ENCODE measurements at regions not wholly inside any gene's neighbourhood (a gene's known extent, or its start where the extent isn't known, plus 50 kb on each side); places are given as distances from the start of the nearest gene placed in this dataset.

- no peak for DNase-seq
Measured at GRCh38 chr10:21315645-21316220, 209.7 kb downstream of the SKIDA1 start.

DNA sequence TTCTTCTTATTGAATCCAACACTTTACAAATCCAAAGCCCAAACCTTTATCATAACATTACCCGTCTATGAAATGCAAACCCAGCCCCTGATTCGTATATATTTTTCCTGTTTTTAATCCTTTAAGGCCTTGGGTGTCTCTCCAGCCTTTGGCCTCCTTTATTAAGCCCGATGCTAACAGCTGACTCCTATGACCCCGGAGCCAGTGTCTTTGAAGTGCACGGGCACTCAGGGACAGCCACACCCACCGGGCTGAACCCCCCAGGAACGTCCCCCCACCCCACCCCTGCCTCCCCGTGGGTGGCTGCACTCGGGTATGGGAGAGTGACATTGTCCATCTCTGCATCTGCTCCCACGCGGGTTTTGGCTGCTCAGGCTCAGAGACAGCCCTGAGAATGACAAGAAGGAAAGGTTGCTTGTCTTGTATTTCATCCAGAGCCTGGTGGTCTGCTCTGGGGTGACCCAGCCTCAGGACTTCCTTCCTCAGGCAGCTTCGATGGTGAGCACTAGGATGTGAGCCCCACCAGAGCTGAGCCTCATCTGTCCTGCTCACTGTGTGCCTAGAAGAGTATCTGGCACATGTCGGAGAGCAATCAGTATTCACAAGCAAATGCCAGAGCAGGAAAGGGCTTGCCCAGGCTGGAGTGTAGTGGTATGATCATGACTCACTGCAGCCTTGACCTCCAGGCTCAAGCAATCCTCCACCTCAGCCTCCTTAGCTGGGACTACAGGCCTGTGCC lies 210.4 kb downstream of the SKIDA1 start:
- no peak for DNase-seq

DNA sequence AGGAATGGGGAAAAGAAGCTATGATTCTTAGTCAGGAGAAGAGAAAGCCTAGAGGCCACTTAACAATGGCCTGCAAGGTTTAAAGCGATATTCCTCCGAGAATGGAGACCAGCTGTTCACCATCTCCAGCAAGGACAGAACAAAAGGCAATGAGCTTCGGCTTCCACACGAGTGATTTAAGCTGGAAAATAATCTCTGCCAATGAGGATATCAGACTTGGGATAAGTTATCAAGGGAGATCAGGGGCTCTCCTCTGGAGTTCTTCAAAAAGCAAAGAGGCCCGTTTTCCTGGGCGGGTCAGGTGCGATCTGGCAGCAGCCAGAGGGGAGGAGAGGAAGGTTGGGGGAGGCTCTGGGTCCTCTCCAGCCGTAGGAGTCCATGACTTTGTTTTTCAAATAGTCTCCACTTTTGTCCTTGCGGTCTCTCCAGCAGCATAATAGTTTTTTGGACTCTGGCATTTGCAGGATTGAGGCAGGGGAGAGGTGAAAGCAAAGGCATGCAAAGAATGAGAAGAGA lies 211.3 kb downstream of the SKIDA1 start:
- DNase-seq = no peak

DNA sequence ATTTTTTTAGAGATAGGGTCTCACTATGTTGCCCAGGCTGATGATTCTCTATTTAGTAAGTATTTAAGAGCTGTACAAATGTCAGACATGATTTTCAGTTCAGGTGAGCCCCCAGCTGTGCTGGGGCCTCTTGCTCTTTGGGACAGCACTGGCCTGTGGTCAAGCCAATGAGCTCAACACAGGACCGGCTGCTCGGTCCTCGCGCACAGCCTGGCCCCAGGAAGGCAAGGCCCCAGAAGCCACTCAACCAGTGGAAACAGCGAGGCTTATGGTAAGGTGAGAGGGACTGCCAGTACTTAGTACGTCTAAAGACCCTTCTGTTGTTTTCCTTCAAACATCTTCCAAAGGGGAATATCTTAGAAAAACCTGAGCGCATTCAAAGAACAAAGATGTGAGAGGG lies 211.8 kb downstream of the SKIDA1 start:
- DNase-seq = no peak

DNA sequence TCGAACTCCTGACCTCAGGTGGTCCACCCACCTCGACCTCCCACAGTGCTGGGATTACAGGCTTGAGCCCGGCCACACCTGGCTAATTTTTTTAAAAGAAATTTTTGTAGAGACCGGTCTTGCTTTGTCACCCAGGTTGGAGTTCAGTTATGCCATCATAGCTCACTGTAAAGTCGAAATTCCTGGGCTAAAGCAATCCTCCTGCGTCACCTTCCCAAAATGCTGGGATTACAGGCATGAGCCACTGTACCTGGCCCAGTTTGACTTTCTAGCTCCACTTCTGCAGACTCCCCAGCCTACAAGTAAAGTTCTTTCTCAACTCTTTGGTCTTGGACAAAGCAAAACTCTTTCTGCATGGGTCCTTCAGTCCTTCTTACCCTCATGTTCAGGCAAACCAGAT lies 214.1 kb downstream of the SKIDA1 start:
- DNase-seq = no peak

DNA sequence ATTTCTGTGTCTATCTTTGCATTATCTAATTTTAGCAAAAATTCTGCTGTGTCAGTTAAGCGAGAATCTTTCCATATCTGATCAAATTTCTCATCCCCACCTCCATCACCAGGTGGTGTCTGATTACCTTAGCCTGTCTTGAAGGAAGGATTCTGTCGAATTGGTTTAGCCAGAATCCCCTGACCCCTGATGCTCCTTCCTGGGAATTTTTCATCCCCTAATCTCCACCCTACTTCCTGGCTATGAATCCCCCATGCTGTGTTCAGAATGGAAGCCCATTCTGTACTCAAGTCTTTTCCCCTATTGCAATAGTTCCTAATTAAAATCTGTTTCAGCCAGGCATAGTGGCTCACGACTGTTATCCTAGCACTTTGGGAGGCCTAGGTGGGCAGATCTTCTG lies 216.1 kb downstream of the SKIDA1 start:
- DNase-seq = no peak

DNA sequence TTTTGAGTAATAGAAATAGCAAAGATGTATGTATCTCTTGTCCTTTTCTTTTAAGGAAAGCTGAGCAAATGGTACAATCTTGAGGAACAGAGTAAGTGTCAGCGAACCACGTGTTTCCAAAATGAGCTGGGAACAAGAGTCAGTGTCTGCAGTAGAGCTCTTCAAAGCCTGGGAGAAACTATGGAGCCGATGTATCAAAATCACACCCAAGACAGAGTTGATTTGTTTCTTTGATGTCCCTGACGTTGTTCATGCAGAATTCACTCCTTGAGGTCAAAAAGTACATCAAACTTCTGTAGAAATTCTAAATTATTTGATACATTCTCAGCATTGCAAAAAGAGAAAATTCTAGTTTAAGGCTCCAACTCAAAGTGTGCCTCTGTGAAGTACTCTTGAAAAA lies 216.5 kb downstream of the SKIDA1 start:
- DNase-seq = no peak

GRCh38 chr10:21308018-21308417 lies 217.5 kb downstream of the SKIDA1 start:
- DNase-seq = no peak

GRCh38 chr10:21304608-21305007 lies 220.9 kb downstream of the SKIDA1 start:
- DNase-seq = no peak

- DNase-seq = no peak
Measured at GRCh38 chr10:21304198-21304597, 221.3 kb downstream of the SKIDA1 start.

GRCh38 chr10:21300551-21300950 lies 224.9 kb downstream of the SKIDA1 start:
- DNase-seq = peak; percentile 3

GRCh38 chr10:21299330-21299729 lies 226.2 kb downstream of the SKIDA1 start:
- DNase-seq = no peak

DNA sequence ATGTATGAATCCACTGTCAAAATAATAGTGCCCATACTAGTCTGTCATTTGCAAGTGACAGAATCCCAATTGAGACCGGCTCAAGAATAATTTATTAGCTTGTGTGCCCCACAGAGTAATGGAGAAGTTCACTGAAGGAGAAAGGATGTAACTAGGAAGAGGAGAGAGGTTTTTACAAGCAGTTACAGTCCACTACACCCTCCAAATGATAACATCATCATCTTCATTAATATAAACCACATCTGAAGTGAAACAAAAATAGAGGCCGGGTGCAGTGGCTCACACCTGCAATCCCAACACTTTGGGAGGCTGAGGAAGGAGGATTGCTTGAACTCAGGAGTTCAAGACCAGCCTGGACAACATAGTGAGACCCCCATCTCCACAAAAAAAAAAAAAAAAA lies 226.8 kb downstream of the SKIDA1 start:
- no peak for DNase-seq

DNA sequence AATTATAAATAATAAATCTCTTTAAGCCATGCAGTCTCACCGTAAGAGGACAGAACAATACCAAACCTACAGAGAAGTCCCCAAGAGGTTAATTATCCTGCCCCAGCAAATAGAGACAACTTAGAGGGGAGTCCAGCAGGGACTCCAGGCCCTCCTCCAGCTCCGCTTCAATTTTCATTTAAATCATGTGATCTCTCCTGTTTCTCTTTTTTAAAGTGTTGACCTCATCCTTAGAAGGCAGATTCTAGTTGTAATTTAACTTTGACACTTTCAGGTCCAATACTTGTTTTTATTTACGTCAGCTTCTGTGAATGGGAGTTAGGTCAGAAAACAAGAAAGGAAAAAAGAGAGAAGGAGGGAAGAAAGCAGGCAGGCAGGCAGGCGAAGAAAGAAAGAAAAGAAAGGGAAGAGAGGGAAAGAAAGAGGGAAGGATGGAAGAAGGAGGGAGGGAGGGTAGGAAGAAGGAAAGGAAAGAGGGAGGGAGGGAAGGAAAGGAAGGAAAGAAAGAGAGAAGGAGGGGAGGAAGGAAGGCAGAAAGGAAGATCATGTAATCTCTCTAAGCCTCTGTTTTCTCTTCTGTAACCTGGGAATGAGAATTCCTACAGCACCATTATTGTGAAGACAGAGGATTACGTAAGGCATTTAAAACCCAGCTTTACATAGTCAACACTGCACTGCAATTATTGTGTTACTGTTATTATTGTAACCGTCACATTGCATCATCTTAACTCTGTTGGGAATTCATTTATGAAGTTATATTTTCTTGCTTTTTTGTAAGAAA lies 227.7 kb downstream of the SKIDA1 start:
- no peak for DNase-seq

DNA sequence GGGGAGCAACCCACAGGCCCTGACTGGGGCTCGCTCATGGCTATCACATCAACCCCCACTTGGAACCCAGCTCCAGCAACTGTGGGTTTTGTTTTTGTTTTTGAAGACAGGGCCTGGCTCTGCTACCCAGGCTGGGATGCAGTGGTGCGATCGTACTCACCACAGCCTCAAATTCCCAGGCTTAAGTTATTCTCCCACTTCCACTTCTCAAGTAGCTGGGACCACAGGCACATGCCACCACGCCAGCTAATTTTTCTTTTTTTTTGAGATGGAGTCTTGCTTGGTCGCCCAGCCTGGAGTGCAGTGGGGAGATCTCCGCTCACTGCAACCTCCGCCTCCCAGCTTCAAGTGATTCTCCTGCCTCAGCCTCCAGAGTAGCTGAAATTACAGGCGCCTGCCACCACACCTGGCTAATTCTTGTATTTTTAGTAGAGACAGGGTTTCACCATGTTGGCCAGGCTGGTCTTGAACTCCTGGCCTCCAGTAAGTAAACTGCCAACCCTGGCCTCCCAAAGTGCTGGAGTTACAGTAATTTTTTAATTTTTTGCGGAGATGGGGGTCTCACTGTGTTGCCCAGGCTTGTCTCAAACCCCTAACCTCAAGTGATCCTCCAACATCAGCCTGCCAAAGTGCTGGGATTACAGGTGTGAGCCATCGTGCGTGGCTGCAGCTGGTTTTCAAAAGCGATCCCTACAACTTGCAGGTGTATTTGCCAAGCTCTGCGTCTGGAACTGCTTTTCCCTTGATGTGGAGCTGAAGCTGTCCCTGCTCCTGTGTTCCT lies 228.7 kb downstream of the SKIDA1 start:
- no peak for DNase-seq

- no peak for DNase-seq
Measured at GRCh38 chr10:21293518-21294356, 231.7 kb downstream of the SKIDA1 start.

DNA sequence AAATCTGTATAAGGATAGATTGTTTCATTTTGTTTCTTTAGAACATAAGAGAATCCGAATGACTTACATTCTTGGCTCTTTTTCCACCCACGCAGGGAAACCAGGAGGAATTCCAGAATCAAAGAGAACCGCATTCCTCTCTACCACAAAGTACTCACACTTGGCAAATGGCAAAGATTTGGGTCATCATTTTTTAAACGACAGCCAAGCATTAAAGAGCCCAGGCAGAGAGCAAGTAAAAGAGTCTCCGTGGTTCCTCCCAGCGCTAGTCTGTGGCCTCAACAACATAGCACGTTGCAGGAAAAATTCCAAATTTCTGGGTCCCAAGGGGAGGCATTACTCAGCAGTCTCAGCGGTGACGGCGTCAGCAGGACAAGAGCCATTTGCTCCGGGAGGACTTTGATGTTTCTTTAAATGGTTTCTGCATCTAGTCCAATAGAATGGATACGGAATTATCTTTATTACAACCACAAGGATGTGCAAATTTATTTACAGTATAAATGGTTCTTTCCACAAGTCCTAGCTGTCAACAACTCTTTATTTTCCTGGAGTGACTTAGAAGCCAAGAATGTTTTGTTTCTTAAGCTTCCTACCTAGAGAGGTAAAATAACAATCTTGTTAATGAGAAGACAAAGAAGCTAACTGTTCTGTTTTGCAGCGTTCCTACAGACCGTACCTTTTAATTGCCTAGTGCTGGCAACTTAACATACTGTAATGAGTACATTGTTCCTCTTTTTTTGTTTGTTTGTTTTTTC lies 232.5 kb downstream of the SKIDA1 start:
- DNase-seq = no peak

DNA sequence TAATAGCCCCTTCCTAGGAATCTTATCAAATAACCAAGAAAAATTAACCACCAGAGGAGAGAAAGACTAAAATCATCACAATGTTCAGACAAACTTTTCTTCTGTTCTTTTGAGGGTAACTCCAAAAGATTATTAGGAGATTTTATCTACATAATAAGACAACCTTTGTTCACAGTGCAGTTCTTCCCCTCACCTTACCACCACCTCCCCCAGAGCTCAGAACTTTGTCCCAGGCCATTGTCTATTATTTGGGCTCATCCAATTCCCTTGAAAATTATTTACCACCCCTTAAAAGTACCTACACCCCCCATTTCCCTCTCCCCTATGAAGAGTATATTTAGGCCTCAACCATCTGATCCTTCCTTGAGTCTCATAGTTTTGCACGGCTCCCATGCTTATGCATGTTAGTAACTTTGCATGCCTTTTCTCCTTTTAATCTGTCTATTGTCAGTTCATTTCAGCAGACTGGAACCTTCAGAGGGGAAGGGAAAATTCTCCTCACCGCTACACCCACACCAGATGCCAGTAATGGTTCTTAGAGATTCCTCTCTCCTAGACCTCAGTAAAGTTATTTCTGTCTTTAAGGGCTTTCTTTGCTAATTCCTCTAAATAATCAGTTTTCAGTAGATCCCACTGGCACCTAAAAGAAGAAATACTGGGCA lies 234.9 kb downstream of the SKIDA1 start:
- DNase-seq = no peak

DNA sequence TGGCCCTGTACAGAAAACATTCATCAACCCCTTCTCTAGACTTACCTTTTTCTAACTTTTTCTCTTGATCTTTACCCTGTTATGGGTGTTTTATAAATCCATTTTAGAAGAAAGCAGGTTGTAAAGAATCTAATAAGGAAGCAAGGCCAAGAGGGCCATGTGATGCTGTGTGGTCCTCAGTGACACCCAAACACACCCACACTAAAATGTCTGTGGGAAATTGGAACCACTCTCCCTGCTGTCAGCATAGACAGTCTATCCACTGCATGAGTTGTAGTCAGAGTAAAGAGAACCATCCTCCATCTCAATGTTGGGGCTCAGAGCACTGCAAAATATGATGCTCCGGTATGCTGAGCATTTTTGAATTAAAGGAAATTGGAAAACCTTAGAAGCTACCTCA lies 235.5 kb downstream of the SKIDA1 start:
- DNase-seq = no peak

DNA sequence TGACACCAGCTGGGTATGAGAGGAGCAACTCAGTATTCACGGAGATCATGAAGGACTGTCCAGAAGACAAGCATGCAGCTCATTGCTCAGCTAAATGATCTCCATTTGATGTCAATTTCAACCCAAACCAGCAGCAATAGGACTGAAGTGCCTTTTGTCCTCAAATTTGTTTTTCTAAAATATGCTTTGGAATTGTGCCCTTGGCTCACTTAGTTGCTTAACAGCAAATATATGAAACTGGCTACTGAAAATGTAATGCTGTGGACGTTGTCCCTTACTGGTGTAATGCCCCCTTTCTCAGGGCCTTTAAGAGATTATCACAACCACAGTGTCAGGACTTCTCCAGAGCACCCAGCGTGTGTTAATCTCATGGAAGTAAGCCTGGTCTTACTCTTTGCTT lies 236.2 kb downstream of the SKIDA1 start:
- DNase-seq = no peak
